HepG2 (cell line): ENCODE measurements at regions not wholly inside any gene's neighbourhood (a gene's known extent, or its start where the extent isn't known, plus 50 kb on each side); places are given as distances from the start of the nearest gene placed in this dataset.

ENCODE experiments used
- ATAC-seq: fragments of 200-7000 bp; cut with Tn5 transposase; 3 replicates; pipeline ENCODE4 v1.9.1; 2020; ENCODE audit warnings: mild to moderate bottlenecking, moderate library complexity
- BruUV-seq: library from RNA; stranded (reverse); fragments of 400-500 nt; replicated peaks from 2 replicates; lab custom pipeline; 2021; lab: Mats Ljungman, UMichigan
- CTCF ChIA-PET: fragments of 300-600 bp; formaldehyde crosslinking; extraction: SDS; loops from one replicate; lab custom pipeline; 2021; ENCODE audit warnings: low total read pairs, inconsistent platforms, low intra/inter-chr PET ratio; lab: Yijun Ruan, JAX
- POLR2A ChIA-PET: fragments of 350-600 bp; sonication (Branson Sonifier 250); formaldehyde crosslinking; loops from one replicate; lab custom pipeline; 2020; ENCODE audit warnings: antibody characterized with exemption, inconsistent platforms; lab: Yijun Ruan, JAX
- DNase-seq: peaks from one replicate; pipeline ENCODE4 v3.0.0-alpha.2; 2015; ENCODE audit warnings: low spot score
- FAIRE-seq: peaks from 3 replicates; lab custom pipeline; 2011; peaks lifted over from hg19 to GRCh38; lab: Jason Lieb, UNC
- H2AFZ ChIP-seq: one replicate; pipeline ENCODE4 v1.6.1; 2011; ENCODE audit warnings: low read length, inconsistent platforms
- H3K27ac ChIP-seq: fragments of 300-600 bp; 3 replicates; pipeline ENCODE4 v1.8.0; 2011; ENCODE audit warnings: mixed run types, mild to moderate bottlenecking, mixed read lengths, low read length, inconsistent platforms; ENCODE audit not compliant: insufficient read depth; ENCODE audit errors: extremely low read length
- H3K27me3 ChIP-seq, 2 experiments: fragments of 200-600 bp in 1 of 2; 2 replicates in 1 of 2; 3 replicates in 1 of 2; pipeline versions ENCODE4 v1.6.0 to v1.8.0; 2011; ENCODE audit warnings: low read length in 2 of 2, mild to moderate bottlenecking in 2 of 2, moderate library complexity in 2 of 2, inconsistent platforms in 1 of 2; ENCODE audit not compliant: insufficient read depth in 2 of 2, control insufficient read depth in 1 of 2
- H3K36me3 ChIP-seq, 2 experiments: fragments of 200-600 bp in 1 of 2; replicated peaks in 1 of 2; 2 replicates in 1 of 2; 3 replicates in 1 of 2; pipeline versions ENCODE4 v1.5.1 to v1.8.0; 2011; ENCODE audit warnings: low read length in 2 of 2, inconsistent platforms in 1 of 2; ENCODE audit not compliant: insufficient read depth in 2 of 2, control insufficient read depth in 1 of 2
- H3K4me1 ChIP-seq: 2 replicates; pipeline ENCODE4 v1.5.1; 2012; ENCODE audit warnings: low read length, inconsistent platforms; ENCODE audit not compliant: insufficient read depth
- H3K4me2 ChIP-seq: 2 replicates; pipeline ENCODE4 v1.6.0; 2011; ENCODE audit warnings: low read depth, low read length, inconsistent platforms
- H3K4me3 ChIP-seq, 3 experiments: fragments of 200-600 bp in 1 of 3; sonication (generic), shearing (Covaris generic) in 1 of 3; replicated peaks in 1 of 3; 2 replicates each; pipeline ENCODE4 v1.5.1; 2011 to 2016; ENCODE audit warnings: low read length in 3 of 3, inconsistent platforms in 2 of 3, low read depth in 2 of 3, mild to moderate bottlenecking in 2 of 3, control low read depth in 1 of 3, mixed read lengths in 1 of 3; ENCODE audit not compliant: insufficient read depth in 1 of 3
- H3K79me2 ChIP-seq: one replicate; pipeline ENCODE4 v1.6.1; 2011; ENCODE audit warnings: low read length, inconsistent platforms; ENCODE audit not compliant: insufficient read depth
- H3K9ac ChIP-seq: 2 replicates; pipeline ENCODE4 v1.6.0; 2011; ENCODE audit warnings: mild to moderate bottlenecking, low read depth, low read length, inconsistent platforms; ENCODE audit not compliant: insufficient read depth
- H3K9me3 ChIP-seq: 2 replicates; pipeline ENCODE4 v1.5.1; 2012; ENCODE audit warnings: mild to moderate bottlenecking, low read length
- H4K20me1 ChIP-seq: 2 replicates; pipeline ENCODE4 v1.6.0; 2011; ENCODE audit warnings: inconsistent platforms, mild to moderate bottlenecking, low read length, moderate library complexity; ENCODE audit not compliant: insufficient read depth
- SRSF9 ChIP-seq: fragments of 200-400 bp; formaldehyde crosslinking; IDR thresholded peaks from 2 replicates; pipeline ENCODE4 v1.6.1; 2018; ENCODE audit warnings: borderline replicate concordance, mild to moderate bottlenecking, low read depth, low read length; ENCODE audit not compliant: insufficient read depth, poor library complexity, severe bottlenecking
- ZBTB20 ChIP-seq: sonication (generic); formaldehyde crosslinking; IDR thresholded peaks from 2 replicates; pipeline ENCODE4 v1.8.1; 2023; ENCODE audit warnings: missing genetic modification reagents, low read depth, mild to moderate bottlenecking, borderline replicate concordance
- ZBTB26 ChIP-seq: IDR thresholded peaks from 2 replicates; pipeline ENCODE4 v1.6.1; 2016; ENCODE audit warnings: missing compliant biosample characterization, missing genetic modification reagents, borderline replicate concordance
- ZBTB34 ChIP-seq: sonication (generic); formaldehyde crosslinking; IDR thresholded peaks from 2 replicates; pipeline ENCODE4 v1.8.0; 2022; ENCODE audit warnings: mild to moderate bottlenecking, missing genetic modification reagents
- ZNF160 ChIP-seq: sonication (generic); formaldehyde crosslinking; IDR thresholded peaks from 2 replicates; pipeline ENCODE4 v1.8.0; 2022; ENCODE audit warnings: mild to moderate bottlenecking, inconsistent platforms, missing genetic modification reagents
- ZNF318 ChIP-seq: sonication (generic); formaldehyde crosslinking; IDR thresholded peaks from 2 replicates; pipeline ENCODE4 v1.4.0; 2020; ENCODE audit warnings: mild to moderate bottlenecking, missing genetic modification reagents
- ZNF496 ChIP-seq: sonication (generic); formaldehyde crosslinking; IDR thresholded peaks from 2 replicates; pipeline ENCODE4 v1.8.1; 2023; ENCODE audit warnings: mild to moderate bottlenecking, moderate library complexity, missing genetic modification reagents; ENCODE audit not compliant: insufficient replicate concordance
- WGBS: methylation state at CpG from one replicate; pipeline ENCODE4 v1.1.6; 2017; ENCODE audit warnings: low lambda C conversion rate; 5-methylcytosine and 5-hydroxymethylcytosine counted together
- in situ Hi-C: cut with HindIII; loops from 2 replicates; pipeline ENCODE4 v1.10.0; 2017; ENCODE audit warnings: low pct_unique_long_range_greater_than_20kb; ENCODE audit not compliant: extremely low pct_ligation_motif_present
- intact Hi-C: fragments of 100-400 bp; cut with micrococcal nuclease; formaldehyde crosslinking; loops from one replicate; pipeline ENCODE4 v1.10.0; 2022; ENCODE audit not compliant: unreplicated experiment

GRCh38 chr13:108060111-108060510, 155.2 kb downstream of the LIG4 start:
- Histone ChIP-seq H3K4me2 (no peak overlapping the region), H3K9ac (no peak overlapping the region), H2AFZ (no peak overlapping the region), H3K4me1 (no peaks in the 10 kb centered on the region), H3K9me3 (peaks cover 73% of the 10 kb centered on the region), H3K27me3 (no peaks in the 10 kb centered on the region), H3K79me2 (no peaks in the 10 kb centered on the region), H3K4me3 (no peak overlapping the region), H3K27ac (no peak overlapping the region), H4K20me1 (no peaks in the 10 kb centered on the region), H3K36me3 (no peaks in the 10 kb centered on the region)
- WGBS: 22% methylated on average over 5 of the region's 6 CpGs
- intact Hi-C loops: no loop called here
- FAIRE-seq: no peak
- BruUV-seq: no TSS peak
- in situ Hi-C loops: no loop called here
- TF ChIP-seq ZBTB26 (CRISPR knock-in tag): no peak
- no peak for DNase-seq
- ChIA-PET POLR2A (no interaction called here), CTCF (no interaction called here)
- ATAC-seq: no peak

- BruUV-seq: no TSS peak
- TF ChIP-seq ZNF496 (no peak), ZBTB20 (CRISPR knock-in tag) (no peak), ZNF160 (CRISPR knock-in tag) (no peak), SRSF9 (no peak), ZBTB34 (CRISPR knock-in tag) (no peak), ZNF318 (CRISPR knock-in tag) (no peak)
These were observed 159.1 kb downstream of the LIG4 start for GRCh38 chr13:108056278-108056677.

More at GRCh38 chr13:108056278-108056677, 159.1 kb downstream of the LIG4 start:
- Histone ChIP-seq H2AFZ (no peak overlapping the region), H3K4me3 (no peak overlapping the region), H3K9me3 (peaks cover 76% of the 10 kb centered on the region), H3K4me2 (no peak overlapping the region), H3K9ac (no peak overlapping the region), H3K27ac (no peak overlapping the region), H3K27me3 (no peaks in the 10 kb centered on the region), H3K79me2 (no peaks in the 10 kb centered on the region), H4K20me1 (no peaks in the 10 kb centered on the region), H3K36me3 (no peaks in the 10 kb centered on the region), H3K4me1 (no peaks in the 10 kb centered on the region)
- no peak for DNase-seq
- whole genome bisulfite sequencing: 14% methylated on average over 2 of the region's 2 CpGs
- in situ Hi-C loops: no loop called here
- intact Hi-C loops: no loop called here
- ChIA-PET POLR2A (no interaction called here), CTCF (no interaction called here)
- no peak for FAIRE-seq
- ATAC-seq: no peak
